Chondrocyte (in vitro differentiated cells): ENCODE measurements at regions not wholly inside any gene's neighbourhood (a gene's known extent, or its start where the extent isn't known, plus 50 kb on each side); places are given as distances from the start of the nearest gene placed in this dataset.

Experiments
- DNase-seq: peaks from one replicate; pipeline ENCODE4 v3.0.0; 2021; ENCODE audit warnings: mixed read lengths, low spot score
- H3K27ac Mint-ChIP-seq: one replicate; pipeline ENCODE4 v1.8.0; 2021; ENCODE audit warnings: mild to moderate bottlenecking, moderate library complexity, mixed read lengths; ENCODE audit not compliant: unreplicated experiment
- H3K27me3 Mint-ChIP-seq: 2 replicates; pipeline ENCODE4 v1.8.0; 2021; ENCODE audit warnings: low read depth, mixed read lengths
- H3K36me3 Mint-ChIP-seq: 2 replicates; pipeline ENCODE4 v1.8.0; 2021; ENCODE audit warnings: low read depth, mixed read lengths
- H3K4me1 Mint-ChIP-seq: 2 replicates; pipeline ENCODE4 v1.8.0; 2021; ENCODE audit warnings: low read depth, mild to moderate bottlenecking, mixed read lengths
- H3K4me3 Mint-ChIP-seq: one replicate; pipeline ENCODE4 v1.8.0; 2021; ENCODE audit warnings: mild to moderate bottlenecking, moderate library complexity, mixed read lengths; ENCODE audit not compliant: unreplicated experiment
- H3K9me3 Mint-ChIP-seq: 2 replicates; pipeline ENCODE4 v1.8.0; 2021; ENCODE audit warnings: low read depth, mixed read lengths
- TF ChIP-seq, protein P1 (sequence below): fragments of 200-600 bp; sonication (generic); IDR thresholded peaks from 2 replicates; pipeline ENCODE4 v1.5.0; 2021; ENCODE audit warnings: antibody characterized with exemption, mild to moderate bottlenecking, moderate library complexity

DNA sequence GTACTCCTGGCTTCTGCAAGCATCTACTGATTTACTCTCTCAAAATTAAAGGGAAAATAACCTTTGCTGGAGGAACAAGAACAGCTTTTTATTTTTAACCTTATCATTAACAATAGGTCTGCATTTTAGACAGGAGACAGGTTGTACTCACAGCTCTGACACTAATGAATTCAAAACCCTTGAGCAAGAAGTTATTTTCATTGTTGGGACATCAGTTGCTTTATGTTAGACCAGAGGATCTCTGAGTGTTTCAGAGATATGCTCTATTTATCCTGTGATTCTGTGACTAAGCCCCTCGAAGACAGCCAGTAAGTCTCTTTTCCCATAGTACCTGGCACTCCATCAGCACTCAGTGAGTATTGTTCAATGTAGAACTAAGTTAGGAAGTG lies 190.2 kb upstream of the PCSK5 start:
- no peak for DNase-seq

GRCh38 chr9:75707191-75707590 lies 183.3 kb upstream of the PCSK5 start:
- H3K36me3 Mint-ChIP-seq = peaks cover 1% of the 10 kb centered on the region
- H3K27ac Mint-ChIP-seq = no peak overlapping the region
- TF ChIP-seq, protein P1, sequence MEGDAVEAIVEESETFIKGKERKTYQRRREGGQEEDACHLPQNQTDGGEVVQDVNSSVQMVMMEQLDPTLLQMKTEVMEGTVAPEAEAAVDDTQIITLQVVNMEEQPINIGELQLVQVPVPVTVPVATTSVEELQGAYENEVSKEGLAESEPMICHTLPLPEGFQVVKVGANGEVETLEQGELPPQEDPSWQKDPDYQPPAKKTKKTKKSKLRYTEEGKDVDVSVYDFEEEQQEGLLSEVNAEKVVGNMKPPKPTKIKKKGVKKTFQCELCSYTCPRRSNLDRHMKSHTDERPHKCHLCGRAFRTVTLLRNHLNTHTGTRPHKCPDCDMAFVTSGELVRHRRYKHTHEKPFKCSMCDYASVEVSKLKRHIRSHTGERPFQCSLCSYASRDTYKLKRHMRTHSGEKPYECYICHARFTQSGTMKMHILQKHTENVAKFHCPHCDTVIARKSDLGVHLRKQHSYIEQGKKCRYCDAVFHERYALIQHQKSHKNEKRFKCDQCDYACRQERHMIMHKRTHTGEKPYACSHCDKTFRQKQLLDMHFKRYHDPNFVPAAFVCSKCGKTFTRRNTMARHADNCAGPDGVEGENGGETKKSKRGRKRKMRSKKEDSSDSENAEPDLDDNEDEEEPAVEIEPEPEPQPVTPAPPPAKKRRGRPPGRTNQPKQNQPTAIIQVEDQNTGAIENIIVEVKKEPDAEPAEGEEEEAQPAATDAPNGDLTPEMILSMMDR = no peak
- peaks cover 5% of the 10 kb centered on the region for H3K27me3 Mint-ChIP-seq
- DNase-seq = no peak
- no peaks in the 10 kb centered on the region for H3K4me1 Mint-ChIP-seq
- H3K4me3 Mint-ChIP-seq = no peak overlapping the region
- peaks cover 8% of the 10 kb centered on the region for H3K9me3 Mint-ChIP-seq

More for the DNA sequence above, 190.2 kb upstream of the PCSK5 start:
- TF ChIP-seq, protein P1 = no peak
- peaks cover 16% of the 10 kb centered on the region for H3K27me3 Mint-ChIP-seq
- no peaks in the 10 kb centered on the region for H3K4me1 Mint-ChIP-seq
- no peak overlapping the region for H3K27ac Mint-ChIP-seq
- H3K4me3 Mint-ChIP-seq = no peak overlapping the region
- H3K36me3 Mint-ChIP-seq = no peaks in the 10 kb centered on the region
- H3K9me3 Mint-ChIP-seq = peaks cover 3% of the 10 kb centered on the region

DNA sequence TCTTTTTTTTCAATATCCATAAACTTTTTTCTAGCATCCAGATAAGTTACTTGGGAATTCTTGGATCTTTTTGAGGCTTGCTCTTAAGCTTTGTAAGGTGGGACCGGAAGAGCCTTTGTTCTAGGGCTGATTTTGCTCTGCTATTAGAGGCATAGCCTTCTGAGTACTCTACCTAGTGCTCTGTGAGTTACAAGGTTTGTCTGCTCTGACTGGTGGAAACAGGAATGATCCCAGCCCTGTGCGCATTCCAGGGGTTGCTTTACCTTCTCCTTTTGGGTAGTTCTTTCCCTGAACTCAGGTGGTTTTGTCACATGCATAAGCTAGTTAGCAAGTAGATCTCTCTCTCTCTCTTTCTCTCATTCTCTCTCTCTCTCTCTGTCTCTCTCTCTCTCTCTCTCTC lies 180.8 kb upstream of the PCSK5 start:
- DNase-seq = no peak
- peaks cover 5% of the 10 kb centered on the region for H3K27me3 Mint-ChIP-seq
- no peak overlapping the region for H3K27ac Mint-ChIP-seq
- peaks cover 1% of the 10 kb centered on the region for H3K36me3 Mint-ChIP-seq
- peaks cover 11% of the 10 kb centered on the region for H3K9me3 Mint-ChIP-seq
- TF ChIP-seq, protein P1 = no peak
- H3K4me1 Mint-ChIP-seq = peaks cover 7% of the 10 kb centered on the region
- H3K4me3 Mint-ChIP-seq = no peak overlapping the region

DNA sequence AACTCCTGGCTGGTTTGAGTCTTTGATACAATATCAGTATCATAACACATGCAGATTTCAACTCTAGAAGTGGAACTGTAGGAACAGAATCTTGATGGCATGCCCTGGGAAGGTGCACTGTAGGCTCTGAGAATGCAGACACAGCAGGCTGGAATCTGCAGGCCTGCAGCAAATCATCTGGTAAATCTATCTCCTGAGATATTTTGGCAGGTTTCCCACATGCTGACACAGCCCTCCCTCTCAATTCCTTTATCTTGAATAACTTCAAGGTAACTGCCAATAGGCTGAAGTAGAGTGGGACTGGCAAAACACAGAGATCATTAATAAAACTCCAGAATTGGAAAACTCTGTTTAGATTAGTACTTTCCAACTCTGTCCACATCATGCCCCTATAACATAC lies 177.8 kb upstream of the PCSK5 start:
- Mint-ChIP-seq H3K27ac (no peak overlapping the region), H3K4me3 (no peak overlapping the region), H3K27me3 (peaks cover 5% of the 10 kb centered on the region), H3K4me1 (peaks cover 16% of the 10 kb centered on the region), H3K36me3 (no peaks in the 10 kb centered on the region), H3K9me3 (peaks cover 6% of the 10 kb centered on the region)
- no peak for DNase-seq
- TF ChIP-seq, protein P1 = no peak

GRCh38 chr9:75713335-75713734 lies 177.1 kb upstream of the PCSK5 start:
- H3K27ac Mint-ChIP-seq = no peak overlapping the region
- peaks cover 6% of the 10 kb centered on the region for H3K9me3 Mint-ChIP-seq
- DNase-seq = no peak
- peaks cover 21% of the 10 kb centered on the region for H3K4me1 Mint-ChIP-seq
- TF ChIP-seq, protein P1 = no peak
- H3K4me3 Mint-ChIP-seq = no peak overlapping the region
- H3K36me3 Mint-ChIP-seq = no peaks in the 10 kb centered on the region
- peaks cover 5% of the 10 kb centered on the region for H3K27me3 Mint-ChIP-seq
